ENCODE measurements at regions not wholly inside any gene's neighbourhood (a gene's known extent, or its start where the extent isn't known, plus 50 kb on each side); places are given as distances from the start of the nearest gene placed in this dataset.

DNA sequence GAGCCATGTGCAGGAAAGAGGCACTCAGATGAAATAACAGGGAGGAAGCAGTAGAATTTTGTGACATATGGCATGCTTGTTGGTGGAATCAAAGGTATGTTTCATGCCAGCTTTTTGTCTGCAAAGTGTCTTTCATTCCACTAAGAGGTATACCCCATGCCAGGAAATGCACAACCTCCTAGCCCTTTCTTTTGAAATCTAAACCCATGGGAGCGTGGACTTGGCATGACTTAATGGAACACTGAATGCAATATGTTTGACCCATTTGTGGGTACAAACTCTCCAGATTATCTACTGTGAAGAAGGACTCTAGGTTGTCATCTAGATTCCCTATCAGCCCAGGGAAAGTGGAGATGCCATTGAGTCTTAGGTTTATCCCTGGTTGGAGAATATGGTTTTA lies 338.3 kb upstream of the TEX13C start:
- TF ChIP-seq, protein P1, sequence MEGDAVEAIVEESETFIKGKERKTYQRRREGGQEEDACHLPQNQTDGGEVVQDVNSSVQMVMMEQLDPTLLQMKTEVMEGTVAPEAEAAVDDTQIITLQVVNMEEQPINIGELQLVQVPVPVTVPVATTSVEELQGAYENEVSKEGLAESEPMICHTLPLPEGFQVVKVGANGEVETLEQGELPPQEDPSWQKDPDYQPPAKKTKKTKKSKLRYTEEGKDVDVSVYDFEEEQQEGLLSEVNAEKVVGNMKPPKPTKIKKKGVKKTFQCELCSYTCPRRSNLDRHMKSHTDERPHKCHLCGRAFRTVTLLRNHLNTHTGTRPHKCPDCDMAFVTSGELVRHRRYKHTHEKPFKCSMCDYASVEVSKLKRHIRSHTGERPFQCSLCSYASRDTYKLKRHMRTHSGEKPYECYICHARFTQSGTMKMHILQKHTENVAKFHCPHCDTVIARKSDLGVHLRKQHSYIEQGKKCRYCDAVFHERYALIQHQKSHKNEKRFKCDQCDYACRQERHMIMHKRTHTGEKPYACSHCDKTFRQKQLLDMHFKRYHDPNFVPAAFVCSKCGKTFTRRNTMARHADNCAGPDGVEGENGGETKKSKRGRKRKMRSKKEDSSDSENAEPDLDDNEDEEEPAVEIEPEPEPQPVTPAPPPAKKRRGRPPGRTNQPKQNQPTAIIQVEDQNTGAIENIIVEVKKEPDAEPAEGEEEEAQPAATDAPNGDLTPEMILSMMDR (conservative IDR thresholded peaks at IDR 0.05), result no peak
- no peak for TF ChIP-seq ZFX (IDR thresholded peaks at IDR 0.05)
